NOMO-1 treated with DMSO at 0.1 percent for 48 hours (cell line): ENCODE measurements at regions not wholly inside any gene's neighbourhood (a gene's known extent, or its start where the extent isn't known, plus 50 kb on each side); places are given as distances from the start of the nearest gene placed in this dataset.
"Not testable (repeated sequence)": the region's sequence is repeated elsewhere in the genome, so short reads cannot be mapped to it uniquely, and the experiment has no call there.

Source experiments
- DNase-seq: peaks from one replicate; lab custom pipeline; 2025; ENCODE audit not compliant: unreplicated experiment; lab: John Stamatoyannopoulos, UW

GRCh38 chr16:5315914-5316313, 218.3 kb upstream of the EEF2KMT start:
- DNase-seq = no peak

- DNase-seq = no peak
These were observed 216.8 kb upstream of the EEF2KMT start for GRCh38 chr16:5314377-5314776.

- no peak for DNase-seq
These were observed 212.5 kb upstream of the EEF2KMT start for GRCh38 chr16:5309946-5310611.

GRCh38 chr16:5305023-5305422, 207.4 kb upstream of the EEF2KMT start:
- DNase-seq = no peak

GRCh38 chr16:5302372-5303114, 204.9 kb upstream of the EEF2KMT start:
- no peak for DNase-seq

GRCh38 chr16:5298202-5298601, 200.6 kb upstream of the EEF2KMT start:
- DNase-seq = no peak

- DNase-seq = no peak
These were observed 198.6 kb upstream of the EEF2KMT start for GRCh38 chr16:5296176-5296575.

- DNase-seq = not testable (repeated sequence)
These were observed 197.7 kb upstream of the EEF2KMT start for GRCh38 chr16:5295304-5295703.

GRCh38 chr16:5282152-5282551, 184.6 kb upstream of the EEF2KMT start:
- not testable (repeated sequence) for DNase-seq

GRCh38 chr16:5257462-5257861, 159.9 kb upstream of the EEF2KMT start:
- DNase-seq = no peak

- DNase-seq = no peak
These were observed 155.2 kb upstream of the EEF2KMT start for GRCh38 chr16:5252791-5253190.

- not testable (repeated sequence) for DNase-seq
These were observed 149.8 kb upstream of the EEF2KMT start for GRCh38 chr16:5247403-5247802.

- not testable (repeated sequence) for DNase-seq
These were observed 142.7 kb upstream of the EEF2KMT start for GRCh38 chr16:5240278-5240626.

- not testable (repeated sequence) for DNase-seq
These were observed 142.1 kb upstream of the EEF2KMT start for GRCh38 chr16:5239472-5240277.

GRCh38 chr16:5235119-5235518, 137.5 kb upstream of the EEF2KMT start:
- no peak for DNase-seq

GRCh38 chr16:5234295-5235050, 136.9 kb upstream of the EEF2KMT start:
- no peak for DNase-seq

GRCh38 chr16:5231246-5231759, 133.7 kb upstream of the EEF2KMT start:
- no peak for DNase-seq

GRCh38 chr16:5228369-5228768, 130.8 kb upstream of the EEF2KMT start:
- DNase-seq = no peak

GRCh38 chr16:5225931-5226655, 128.5 kb upstream of the EEF2KMT start:
- DNase-seq = no peak

GRCh38 chr16:5222761-5223160, 125.2 kb upstream of the EEF2KMT start:
- no peak for DNase-seq
